ENCODE measurements at regions not wholly inside any gene's neighbourhood (a gene's known extent, or its start where the extent isn't known, plus 50 kb on each side); places are given as distances from the start of the nearest gene placed in this dataset.
"Not testable (repeated sequence)": the region's sequence is repeated elsewhere in the genome, so short reads cannot be mapped to it uniquely, and the experiment has no call there.

DNA sequence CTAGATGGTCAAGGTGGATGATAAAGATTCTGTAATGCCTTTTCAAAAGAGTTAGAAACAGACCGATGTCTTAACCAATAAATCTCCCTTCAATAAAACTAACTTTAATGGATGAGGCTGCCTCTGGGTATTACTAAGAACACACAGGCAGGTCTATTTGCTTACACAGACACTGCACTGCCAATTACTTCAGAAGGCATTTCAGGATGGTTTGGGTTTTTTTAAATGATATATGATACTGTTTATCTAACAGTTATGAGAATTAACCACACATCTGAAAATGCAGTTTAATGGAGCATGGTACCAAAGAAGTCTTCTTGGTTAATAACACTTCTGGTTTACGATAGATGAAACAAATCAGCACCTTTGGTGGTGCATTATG lies 367.9 kb upstream of the GRAMD2B start:
- Histone ChIP-seq H3K36me3 (ENCODE audit: control insufficient read depth, insufficient read depth, low read length) (no peaks in the 10 kb centered on the region), H3K4me3 (ENCODE audit: extremely low read depth, insufficient read depth, low read length, poor library complexity, severe bottlenecking) (no peak overlapping the region), H3K9me3 (ENCODE audit: control insufficient read depth, low read length) (no peaks in the 10 kb centered on the region), H3K4me1 (ENCODE audit: control insufficient read depth, insufficient read depth, low read length, poor library complexity, severe bottlenecking) (no peaks in the 10 kb centered on the region), H3K27ac (ENCODE audit: low read depth, low read length, severe bottlenecking) (no peak overlapping the region)
- WGBS, 2 experiments (ENCODE audit: insufficient coverage in 2 of 2), result no CpG with 5 or more reads among the region's 2 CpGs

DNA sequence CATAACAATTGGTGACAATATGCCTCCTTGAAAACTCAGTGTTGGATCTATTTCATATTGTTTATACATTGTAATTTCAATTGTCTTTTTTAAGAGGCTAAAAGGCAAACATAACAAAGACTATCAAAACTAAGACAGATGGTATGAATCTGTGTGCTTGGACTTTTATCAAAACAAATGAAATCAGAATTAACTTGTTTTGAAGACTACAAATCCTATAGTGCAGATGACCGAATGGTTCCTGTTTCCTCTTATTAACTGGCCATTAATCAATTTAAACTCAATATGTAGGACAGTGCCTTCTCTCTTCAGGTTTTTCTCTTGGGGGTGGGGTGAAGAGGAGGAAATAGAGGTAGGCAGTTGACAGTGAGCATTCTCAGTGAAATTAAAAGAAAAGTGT lies 366.9 kb upstream of the GRAMD2B start:
- H3K4me1 ChIP-seq (ENCODE audit: control insufficient read depth, insufficient read depth, low read length, poor library complexity, severe bottlenecking), result no peaks in the 10 kb centered on the region
- H3K4me3 ChIP-seq (ENCODE audit: extremely low read depth, insufficient read depth, low read length, poor library complexity, severe bottlenecking), result no peak overlapping the region
- no peaks in the 10 kb centered on the region for H3K9me3 ChIP-seq (ENCODE audit: control insufficient read depth, low read length)
- WGBS, 2 experiments (ENCODE audit: insufficient coverage in 2 of 2), result no CpG with 5 or more reads among the region's 1 CpG
- no peak overlapping the region for H3K27ac ChIP-seq (ENCODE audit: low read depth, low read length, severe bottlenecking)
- H3K36me3 ChIP-seq (ENCODE audit: control insufficient read depth, insufficient read depth, low read length), result no peaks in the 10 kb centered on the region

DNA sequence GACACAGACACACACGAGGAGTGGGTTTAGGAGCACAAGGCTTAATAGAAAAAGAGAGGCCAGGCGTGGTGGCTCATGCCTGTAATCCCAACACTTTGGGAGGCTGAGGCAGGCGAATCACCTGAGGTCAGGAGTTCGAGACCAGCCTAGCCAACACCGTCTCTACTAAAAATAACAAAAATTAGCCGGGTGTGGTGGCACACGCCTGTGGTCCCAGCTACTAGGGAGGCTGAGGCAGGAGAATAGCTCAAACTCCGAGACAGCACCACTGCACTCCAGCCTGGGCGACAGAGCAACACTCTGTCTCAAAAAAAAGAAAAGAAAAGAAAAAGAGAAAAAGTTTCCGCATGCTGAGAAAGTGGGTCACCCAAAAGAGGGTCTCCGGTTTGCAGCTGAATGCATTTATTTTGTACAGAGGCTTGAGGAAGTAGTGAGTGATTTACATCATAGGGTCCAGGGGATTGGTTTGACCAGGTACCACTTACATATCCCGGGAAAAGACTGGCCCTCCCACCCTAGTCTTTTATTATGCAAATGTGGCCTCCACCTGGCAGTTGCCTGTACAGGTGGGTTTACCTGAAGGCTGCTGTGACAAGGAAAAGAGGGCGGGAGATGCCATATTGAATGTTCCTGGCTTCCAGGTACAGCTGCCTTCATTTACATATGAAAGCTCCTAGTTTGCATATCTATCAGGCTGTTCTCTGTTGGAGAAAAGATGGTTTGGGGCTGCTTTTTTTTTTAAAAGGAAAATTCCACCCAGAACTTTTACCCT lies 366.2 kb upstream of the GRAMD2B start:
- Histone ChIP-seq H3K4me3 (ENCODE audit: extremely low read depth, insufficient read depth, low read length, poor library complexity, severe bottlenecking) (no peak overlapping the region), H3K9me3 (ENCODE audit: control insufficient read depth, low read length) (no peaks in the 10 kb centered on the region), H3K27ac (ENCODE audit: low read depth, low read length, severe bottlenecking) (no peak overlapping the region), H3K4me1 (ENCODE audit: control insufficient read depth, insufficient read depth, low read length, poor library complexity, severe bottlenecking) (no peaks in the 10 kb centered on the region), H3K36me3 (ENCODE audit: control insufficient read depth, insufficient read depth, low read length) (no peaks in the 10 kb centered on the region)
- WGBS, 2 experiments (ENCODE audit: insufficient coverage in 2 of 2), result 83 to 87% methylated on average over 6 to 11 of the region's 13 CpGs

DNA sequence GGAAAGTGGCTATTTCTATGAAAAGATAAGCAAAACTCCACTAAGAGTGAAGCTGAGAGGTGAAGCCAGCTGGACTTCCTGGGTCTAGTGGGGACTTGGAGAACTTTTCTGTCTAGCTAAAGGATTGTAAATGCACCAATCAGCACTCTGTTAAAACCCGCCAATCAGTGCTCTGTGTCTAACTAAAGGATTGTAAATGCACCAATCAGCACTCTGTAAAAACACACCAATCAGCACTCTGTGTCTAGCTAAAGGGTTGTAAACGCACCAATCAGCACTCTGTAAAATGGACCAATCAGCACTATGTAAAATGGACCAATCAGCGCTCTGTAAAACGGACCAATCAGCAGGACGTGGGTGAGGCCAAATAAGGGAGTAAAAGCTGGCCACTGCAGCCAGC lies 364.8 kb upstream of the GRAMD2B start:
- not testable (repeated sequence) for H3K4me1 ChIP-seq (ENCODE audit: control insufficient read depth, insufficient read depth, low read length, poor library complexity, severe bottlenecking); H3K4me3 ChIP-seq (ENCODE audit: extremely low read depth, insufficient read depth, low read length, poor library complexity, severe bottlenecking)
- 97 to 100% methylated on average over 3 to 4 of the region's 5 CpGs for WGBS, 2 experiments (ENCODE audit: insufficient coverage in 2 of 2)

DNA sequence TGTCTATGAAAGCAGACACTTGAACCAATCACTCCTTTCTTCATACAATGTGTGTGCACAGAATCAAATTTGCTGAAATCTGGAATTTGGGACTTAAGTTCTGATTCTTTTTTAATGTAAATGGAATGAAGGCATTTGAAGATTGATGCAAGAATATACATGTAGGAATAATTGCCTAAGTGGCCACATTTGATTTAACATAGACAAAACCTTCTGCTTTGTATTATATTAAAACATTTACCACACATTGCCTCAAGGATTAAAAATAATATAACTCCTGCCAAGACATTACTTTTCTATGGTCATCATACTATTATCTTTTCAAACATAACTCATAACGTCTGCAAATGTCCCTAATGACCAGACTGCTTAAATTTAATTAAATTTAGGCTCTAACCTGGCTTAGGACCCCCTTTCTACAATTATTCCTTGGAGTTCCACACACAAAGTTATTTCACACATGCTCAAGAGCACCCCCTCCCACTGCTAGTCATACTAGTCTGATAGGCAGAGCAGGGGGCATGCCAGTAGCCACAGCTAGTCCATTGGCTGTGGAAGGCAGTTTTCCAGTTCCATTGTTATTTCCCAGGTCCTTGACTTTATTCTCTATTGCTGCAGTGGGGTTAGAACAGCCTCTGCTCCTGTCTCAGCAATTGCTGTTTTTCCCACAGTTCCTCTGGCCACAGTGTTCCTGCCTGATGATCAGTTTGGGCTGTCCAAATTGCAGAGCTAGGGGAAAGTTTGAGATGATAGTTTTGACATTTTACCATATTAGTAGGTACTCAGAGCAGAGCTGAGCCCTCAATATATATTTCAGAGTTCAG lies 360.6 kb upstream of the GRAMD2B start:
- Histone ChIP-seq H3K36me3 (ENCODE audit: control insufficient read depth, insufficient read depth, low read length) (no peaks in the 10 kb centered on the region), H3K4me1 (ENCODE audit: control insufficient read depth, insufficient read depth, low read length, poor library complexity, severe bottlenecking) (no peaks in the 10 kb centered on the region), H3K4me3 (ENCODE audit: extremely low read depth, insufficient read depth, low read length, poor library complexity, severe bottlenecking) (no peak overlapping the region), H3K27ac (ENCODE audit: low read depth, low read length, severe bottlenecking) (no peak overlapping the region), H3K9me3 (ENCODE audit: control insufficient read depth, low read length) (no peaks in the 10 kb centered on the region)
- WGBS, 2 experiments (ENCODE audit: insufficient coverage in 2 of 2), result 85 to 100% methylated on average over 1 of the region's 1 CpG

More for the DNA sequence above, 364.8 kb upstream of the GRAMD2B start:
- H3K9me3 ChIP-seq (ENCODE audit: control insufficient read depth, low read length); H3K27ac ChIP-seq (ENCODE audit: low read depth, low read length, severe bottlenecking); H3K36me3 ChIP-seq (ENCODE audit: control insufficient read depth, insufficient read depth, low read length): not testable (repeated sequence)

DNA sequence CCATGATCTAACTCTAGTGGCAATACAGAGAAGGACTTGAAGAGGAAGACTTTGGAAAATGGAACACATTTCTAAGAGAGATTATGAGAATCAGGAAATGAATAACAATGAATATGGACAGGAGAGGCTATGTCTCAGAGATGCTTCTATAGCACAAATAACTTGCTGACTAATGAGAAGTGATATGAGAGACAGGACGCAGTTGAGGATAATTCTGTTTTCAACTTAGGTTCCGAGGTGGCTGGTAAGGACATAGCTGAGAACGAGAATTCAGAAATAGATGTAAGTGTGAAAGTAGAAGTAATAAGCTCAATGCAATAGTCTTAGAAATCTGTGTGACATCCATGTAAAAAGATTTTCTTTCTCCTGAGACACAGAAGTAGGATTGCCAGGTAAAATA lies 358.1 kb upstream of the GRAMD2B start:
- H3K4me1 ChIP-seq (ENCODE audit: control insufficient read depth, insufficient read depth, low read length, poor library complexity, severe bottlenecking), result no peaks in the 10 kb centered on the region
- no peaks in the 10 kb centered on the region for H3K9me3 ChIP-seq (ENCODE audit: control insufficient read depth, low read length)
- H3K27ac ChIP-seq (ENCODE audit: low read depth, low read length, severe bottlenecking), result no peak overlapping the region
- H3K4me3 ChIP-seq (ENCODE audit: extremely low read depth, insufficient read depth, low read length, poor library complexity, severe bottlenecking), result no peak overlapping the region
- H3K36me3 ChIP-seq (ENCODE audit: control insufficient read depth, insufficient read depth, low read length), result no peaks in the 10 kb centered on the region
- WGBS, 2 experiments (ENCODE audit: insufficient coverage in 2 of 2), result 89 to 90% methylated on average over 3 of the region's 3 CpGs

DNA sequence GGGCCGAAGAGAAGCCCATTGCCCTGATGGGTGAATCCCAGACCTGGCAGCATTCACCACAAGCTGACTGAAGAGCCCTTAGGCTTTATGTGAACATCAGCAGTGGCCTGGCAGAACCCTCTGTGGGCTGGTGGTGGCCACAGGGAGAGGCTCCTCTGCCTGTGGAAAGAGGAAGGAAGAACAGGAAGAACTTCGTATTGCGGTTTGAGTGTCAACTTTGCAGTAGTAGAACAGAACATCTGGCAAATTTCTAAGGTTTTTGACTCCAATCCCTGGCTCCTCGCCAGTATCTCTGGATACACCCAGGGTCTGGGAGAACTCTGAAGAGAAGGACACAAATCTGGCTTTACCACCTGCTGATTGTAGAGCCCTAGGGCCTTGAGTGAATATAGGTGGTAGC lies 356.4 kb upstream of the GRAMD2B start:
- Histone ChIP-seq H3K4me3 (ENCODE audit: extremely low read depth, insufficient read depth, low read length, poor library complexity, severe bottlenecking) (no peak overlapping the region), H3K4me1 (ENCODE audit: control insufficient read depth, insufficient read depth, low read length, poor library complexity, severe bottlenecking) (no peaks in the 10 kb centered on the region)
- WGBS, 2 experiments (ENCODE audit: insufficient coverage in 2 of 2), result 90 to 97% methylated on average over 4 of the region's 4 CpGs

DNA sequence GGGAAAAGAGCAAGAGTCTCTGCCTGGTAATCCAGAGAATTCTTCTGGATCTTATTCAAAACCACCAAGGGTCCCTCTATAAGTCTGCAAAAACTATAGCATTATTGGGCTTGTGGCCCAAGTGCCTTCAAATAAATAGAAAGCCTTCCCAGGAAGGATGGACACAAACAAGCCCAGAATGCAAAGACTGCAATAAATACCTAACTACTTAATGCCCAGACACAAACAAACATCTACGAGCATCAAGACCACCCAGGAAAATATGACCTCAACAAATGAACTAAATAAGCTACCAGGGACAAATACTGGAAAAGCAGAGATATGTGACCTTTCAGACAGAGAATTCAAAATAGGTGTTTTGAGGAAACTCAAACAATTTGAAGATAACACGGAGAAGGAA lies 355.8 kb upstream of the GRAMD2B start:
- Histone ChIP-seq H3K4me3 (ENCODE audit: extremely low read depth, insufficient read depth, low read length, poor library complexity, severe bottlenecking) (no peak overlapping the region), H3K9me3 (ENCODE audit: control insufficient read depth, low read length) (no peaks in the 10 kb centered on the region), H3K27ac (ENCODE audit: low read depth, low read length, severe bottlenecking) (no peak overlapping the region), H3K36me3 (ENCODE audit: control insufficient read depth, insufficient read depth, low read length) (no peaks in the 10 kb centered on the region), H3K4me1 (ENCODE audit: control insufficient read depth, insufficient read depth, low read length, poor library complexity, severe bottlenecking) (no peaks in the 10 kb centered on the region)
- WGBS, 2 experiments (ENCODE audit: insufficient coverage in 2 of 2), result 100% methylated on average over 1 of the region's 2 CpGs; no CpG with 5 or more reads in 1 of the 2 experiments

More for the DNA sequence above, 356.4 kb upstream of the GRAMD2B start:
- H3K36me3 ChIP-seq (ENCODE audit: control insufficient read depth, insufficient read depth, low read length), result no peaks in the 10 kb centered on the region
- no peak overlapping the region for H3K27ac ChIP-seq (ENCODE audit: low read depth, low read length, severe bottlenecking)
- H3K9me3 ChIP-seq (ENCODE audit: control insufficient read depth, low read length), result no peaks in the 10 kb centered on the region

DNA sequence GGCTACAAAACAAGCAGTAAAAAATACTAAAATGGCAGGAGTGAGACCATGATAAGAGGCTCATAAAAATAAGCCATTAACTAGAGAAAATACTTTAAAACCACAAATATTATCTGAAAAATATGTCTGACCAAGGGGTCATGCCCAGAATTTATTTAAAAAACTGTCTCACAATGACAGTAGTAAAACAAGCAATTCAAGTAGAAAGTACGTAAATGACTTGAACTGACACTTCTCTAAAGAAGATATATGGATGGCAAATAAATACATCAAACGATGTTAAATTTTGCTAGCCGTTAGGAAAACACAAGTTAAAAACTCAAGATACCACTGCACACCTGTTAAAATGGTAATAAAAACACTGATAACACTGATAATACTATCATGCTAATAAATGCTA lies 353.9 kb upstream of the GRAMD2B start:
- Histone ChIP-seq H3K36me3 (ENCODE audit: control insufficient read depth, insufficient read depth, low read length) (no peaks in the 10 kb centered on the region), H3K4me1 (ENCODE audit: control insufficient read depth, insufficient read depth, low read length, poor library complexity, severe bottlenecking) (no peaks in the 10 kb centered on the region), H3K9me3 (ENCODE audit: control insufficient read depth, low read length) (peaks cover 5% of the 10 kb centered on the region), H3K27ac (ENCODE audit: low read depth, low read length, severe bottlenecking) (no peak overlapping the region), H3K4me3 (ENCODE audit: extremely low read depth, insufficient read depth, low read length, poor library complexity, severe bottlenecking) (no peak overlapping the region)
- WGBS, 2 experiments (ENCODE audit: insufficient coverage in 2 of 2), result no CpG with 5 or more reads among the region's 3 CpGs

DNA sequence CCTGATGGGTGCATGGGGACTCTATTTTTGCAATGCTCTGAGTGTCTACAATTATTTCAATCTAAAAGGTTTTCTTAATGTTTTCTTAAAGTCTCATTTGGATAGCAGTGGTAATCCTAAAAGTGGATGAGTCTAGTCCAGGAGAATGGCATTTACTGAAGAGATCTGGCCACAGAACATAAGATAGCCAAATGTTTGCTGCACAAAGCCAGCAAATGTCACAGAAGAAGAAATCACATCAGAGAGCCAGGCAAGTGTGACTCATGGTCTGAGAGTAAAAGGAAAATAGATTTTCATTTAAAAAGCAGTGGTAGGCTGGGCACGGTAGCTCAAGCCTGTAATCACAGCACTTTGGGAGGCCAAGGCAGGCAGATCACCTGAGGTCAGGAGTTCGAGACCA lies 352.7 kb upstream of the GRAMD2B start:
- 100% methylated on average over 1 to 2 of the region's 2 CpGs for WGBS, 2 experiments (ENCODE audit: insufficient coverage in 2 of 2)
- no peak overlapping the region for H3K27ac ChIP-seq (ENCODE audit: low read depth, low read length, severe bottlenecking)
- H3K4me3 ChIP-seq (ENCODE audit: extremely low read depth, insufficient read depth, low read length, poor library complexity, severe bottlenecking), result no peak overlapping the region
- no peaks in the 10 kb centered on the region for H3K36me3 ChIP-seq (ENCODE audit: control insufficient read depth, insufficient read depth, low read length)
- no peaks in the 10 kb centered on the region for H3K4me1 ChIP-seq (ENCODE audit: control insufficient read depth, insufficient read depth, low read length, poor library complexity, severe bottlenecking)
- peaks cover 5% of the 10 kb centered on the region for H3K9me3 ChIP-seq (ENCODE audit: control insufficient read depth, low read length)

DNA sequence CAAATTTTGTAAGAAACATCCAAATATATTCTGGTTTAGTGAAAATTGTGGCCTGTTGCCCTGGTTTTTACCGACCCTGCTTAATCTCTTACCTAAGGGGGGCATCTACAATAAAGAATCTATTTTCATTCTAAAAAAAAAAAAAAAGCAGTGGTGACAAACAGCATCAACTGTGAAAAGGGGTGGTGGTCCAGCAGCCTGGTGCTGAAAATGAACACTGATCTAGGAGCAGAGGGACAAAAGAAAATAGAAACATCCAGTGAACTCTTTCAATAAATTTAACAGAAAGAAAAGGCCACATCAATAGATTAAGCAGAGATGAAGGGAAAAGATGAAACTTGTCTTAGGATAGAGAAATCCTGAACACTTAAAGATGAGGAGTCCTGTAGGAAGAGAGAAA lies 348.7 kb upstream of the GRAMD2B start:
- WGBS, 2 experiments (ENCODE audit: insufficient coverage in 2 of 2), result no CpG with 5 or more reads among the region's 1 CpG
- peaks cover 5% of the 10 kb centered on the region for H3K9me3 ChIP-seq (ENCODE audit: control insufficient read depth, low read length)
- H3K36me3 ChIP-seq (ENCODE audit: control insufficient read depth, insufficient read depth, low read length), result no peaks in the 10 kb centered on the region
- no peak overlapping the region for H3K4me3 ChIP-seq (ENCODE audit: extremely low read depth, insufficient read depth, low read length, poor library complexity, severe bottlenecking)
- H3K4me1 ChIP-seq (ENCODE audit: control insufficient read depth, insufficient read depth, low read length, poor library complexity, severe bottlenecking), result no peaks in the 10 kb centered on the region
- no peak overlapping the region for H3K27ac ChIP-seq (ENCODE audit: low read depth, low read length, severe bottlenecking)

Measured in mesodermal cell (in vitro differentiated cells).